K562 (cell line): ENCODE measurements at regions not wholly inside any gene's neighbourhood (a gene's known extent, or its start where the extent isn't known, plus 50 kb on each side); places are given as distances from the start of the nearest gene placed in this dataset.

Experiments used
- ATAC-seq: fragments of 200-7000 bp; cut with Tn5 transposase; 3 replicates; pipeline ENCODE4 v1.9.1; 2020; ENCODE audit warnings: moderate library complexity
- BruUV-seq: library from RNA; stranded (reverse); fragments of 400-500 nt; replicated peaks from 2 replicates; lab custom pipeline; 2021; lab: Mats Ljungman, UMichigan
- CTCF ChIA-PET: fragments of 300-600 bp; formaldehyde crosslinking; extraction: SDS; loops from one replicate; lab custom pipeline; 2021; ENCODE audit warnings: low intra/inter-chr PET ratio; lab: Yijun Ruan, JAX
- POLR2A ChIA-PET: fragments of 300-600, 350-650 bp; sonication (Branson Sonifier 250); formaldehyde crosslinking; extraction: SDS; loops from one replicate; lab custom pipeline; 2021; ENCODE audit warnings: antibody characterized with exemption, inconsistent platforms; lab: Yijun Ruan, JAX
- DNase-seq, 4 experiments: peaks; one replicate each; pipeline versions ENCODE4 v3.0.0 to v3.0.0-alpha.2; 2011 to 2018; ENCODE audit warnings: low spot score in 3 of 4, mixed read lengths in 3 of 4; ENCODE audit errors: extremely low read depth in 1 of 4
- FAIRE-seq: peaks from 2 replicates; lab custom pipeline; 2011; peaks lifted over from hg19 to GRCh38; lab: Jason Lieb, UNC
- H2AFZ ChIP-seq: 2 replicates; pipeline ENCODE4 v1.6.0; 2011; ENCODE audit warnings: low read depth, low read length, control low read depth, inconsistent platforms
- H3K27ac ChIP-seq: fragments of 200-600 bp; 3 replicates; pipeline ENCODE4 v1.8.0; 2011; ENCODE audit warnings: low read depth, mild to moderate bottlenecking, control low read depth, inconsistent platforms, low read length, moderate library complexity, mixed read lengths; ENCODE audit errors: extremely low read depth
- H3K27me3 ChIP-seq, 2 experiments: fragments of 300-600 bp in 1 of 2; 2 replicates in 1 of 2; 3 replicates in 1 of 2; pipeline versions ENCODE4 v1.6.0 to v1.8.0; 2011; ENCODE audit warnings: inconsistent platforms in 2 of 2, low read length in 2 of 2, mild to moderate bottlenecking in 1 of 2, mixed read lengths in 1 of 2, moderate library complexity in 1 of 2; ENCODE audit not compliant: control insufficient read depth in 2 of 2, insufficient read depth in 2 of 2
- H3K36me3 ChIP-seq: fragments of 300-600 bp; 3 replicates; pipeline ENCODE4 v1.8.0; 2011; ENCODE audit warnings: mild to moderate bottlenecking, low read length, inconsistent platforms; ENCODE audit not compliant: control insufficient read depth, insufficient read depth
- H3K4me1 ChIP-seq, 2 experiments: fragments of 200-600 bp in 1 of 2; replicated peaks in 1 of 2; 2 replicates in 1 of 2; 3 replicates in 1 of 2; pipeline versions ENCODE4 v1.5.1 to v1.8.0; 2011; ENCODE audit warnings: inconsistent platforms in 2 of 2, low read length in 2 of 2, mild to moderate bottlenecking in 1 of 2, mixed read lengths in 1 of 2, moderate library complexity in 1 of 2; ENCODE audit not compliant: control insufficient read depth in 2 of 2, insufficient read depth in 2 of 2
- H3K4me2 ChIP-seq: 2 replicates; pipeline ENCODE4 v1.6.1; 2011; ENCODE audit warnings: low read length, control low read depth, inconsistent platforms, mixed read lengths; ENCODE audit not compliant: insufficient read depth
- H3K4me3 ChIP-seq: fragments of 200-600 bp; sonication (generic), shearing (Covaris generic); 2 replicates; pipeline ENCODE4 v1.5.1; 2016; ENCODE audit warnings: control low read depth, inconsistent platforms
- H3K79me2 ChIP-seq: fragments of 200-600 bp; 3 replicates; pipeline ENCODE4 v1.8.0; 2011; ENCODE audit warnings: low read length, inconsistent platforms; ENCODE audit not compliant: control insufficient read depth, insufficient read depth
- H3K9ac ChIP-seq, 2 experiments: 2 replicates each; pipeline versions ENCODE4 v1.6.0 to v1.6.1; 2011; ENCODE audit warnings: low read depth in 2 of 2, low read length in 2 of 2, control low read depth in 1 of 2, inconsistent platforms in 1 of 2, mild to moderate bottlenecking in 1 of 2, mixed read lengths in 1 of 2; ENCODE audit not compliant: insufficient read depth in 1 of 2
- H3K9me1 ChIP-seq: one replicate; pipeline ENCODE4 v1.6.0; 2011; ENCODE audit warnings: inconsistent platforms, mild to moderate bottlenecking, low read length, moderate library complexity; ENCODE audit not compliant: control insufficient read depth, insufficient read depth
- H3K9me3 ChIP-seq: replicated peaks from 2 replicates; pipeline ENCODE4 v1.5.1; 2011; ENCODE audit warnings: low read depth, low read length, inconsistent platforms; ENCODE audit not compliant: control insufficient read depth, insufficient read depth
- H4K20me1 ChIP-seq: replicated peaks from 2 replicates; pipeline ENCODE4 v1.6.1; 2011; ENCODE audit warnings: low read length, inconsistent platforms, mixed read lengths; ENCODE audit not compliant: control insufficient read depth, insufficient read depth
- CHD1 ChIP-seq: fragments of 200-600 bp; sonication (generic); IDR thresholded peaks from one replicate; pipeline ENCODE4 v1.6.1; 2012; ENCODE audit warnings: mild to moderate bottlenecking, moderate library complexity, low read length, inconsistent platforms
- CHD2 ChIP-seq: IDR thresholded peaks from 2 replicates; pipeline ENCODE4 v1.6.1; 2011; ENCODE audit warnings: low read depth, low read length
- HDAC8 ChIP-seq: fragments of 450-650 bp; IDR thresholded peaks from 2 replicates; pipeline ENCODE4 v1.6.1; 2016; ENCODE audit warnings: mild to moderate bottlenecking, missing genetic modification characterization, moderate library complexity, missing compliant biosample characterization
- KDM4B ChIP-seq, 2 experiments: fragments of 450-650 bp in 1 of 2; sonication (generic) in 1 of 2; IDR thresholded peaks; 2 replicates each; pipeline ENCODE4 v1.6.1; 2016 to 2017; ENCODE audit warnings: borderline replicate concordance in 2 of 2, antibody characterized with exemption in 1 of 2, low read depth in 1 of 2, mild to moderate bottlenecking in 1 of 2
- NUFIP1 ChIP-seq: fragments of 450-650 bp; IDR thresholded peaks from 2 replicates; pipeline ENCODE4 v1.6.1; 2018; ENCODE audit not compliant: partially characterized antibody
- POLR3G ChIP-seq: IDR thresholded peaks from 2 replicates; pipeline ENCODE4 v1.6.1; 2011; ENCODE audit not compliant: insufficient read length, insufficient replicate concordance; ENCODE audit errors: extremely low read depth
- PYGO2 ChIP-seq: fragments of 450-650 bp; IDR thresholded peaks from 2 replicates; pipeline ENCODE4 v1.6.1; 2016; ENCODE audit warnings: mild to moderate bottlenecking, missing genetic modification characterization, moderate library complexity, missing compliant biosample characterization
- RBM39 ChIP-seq: fragments of 200-400 bp; formaldehyde crosslinking; optimal IDR thresholded peaks from 2 replicates; pipeline ENCODE3; 2018; ENCODE audit warnings: low read depth, low read length
- WHSC1 ChIP-seq: IDR thresholded peaks from one replicate; pipeline ENCODE4 v1.6.1; 2012; ENCODE audit warnings: low read length, control low read depth, inconsistent platforms
- ZBTB1 ChIP-seq: sonication (generic); formaldehyde crosslinking; IDR thresholded peaks from 2 replicates; pipeline ENCODE4 v1.8.1; 2023; ENCODE audit warnings: missing genetic modification reagents, low read depth, mild to moderate bottlenecking, borderline replicate concordance
- ZNF174 ChIP-seq: fragments of 250-450 bp; sonication (Bioruptor Pico); IDR thresholded peaks from 2 replicates; pipeline ENCODE4 v1.4.0; 2020; ENCODE audit warnings: mild to moderate bottlenecking
- ZNF253 ChIP-seq: fragments of 250-450 bp; sonication (Bioruptor Pico); conservative IDR thresholded peaks from 2 replicates; pipeline ENCODE4 v1.6.1; 2021; ENCODE audit warnings: mild to moderate bottlenecking
- WGBS: fragments of 100-300 bp; shearing (Covaris generic); methylation state at CpG from one replicate; pipeline ENCODE4 v1.1.6; 2016; ENCODE audit warnings: low coverage, mixed read lengths; ENCODE audit not compliant: insufficient coverage; ENCODE audit errors: missing lambda C conversion rate; 5-methylcytosine and 5-hydroxymethylcytosine counted together
- in situ Hi-C: fragments of 300-500 bp; cut with MboI; formaldehyde crosslinking; loops from 4 replicates; pipeline ENCODE4 v1.15.0; 2018; ENCODE audit warnings: inconsistent platforms, mixed read lengths
- intact Hi-C: fragments of 100-400 bp; cut with micrococcal nuclease; formaldehyde crosslinking; loops from 2 replicates; pipeline ENCODE4 v1.14.2; 2022
- TF ChIP-seq, protein P1 (sequence below): IDR thresholded peaks from 2 replicates; pipeline ENCODE4 v1.6.1; 2016; ENCODE audit warnings: missing genetic modification characterization, missing compliant biosample characterization
- TF ChIP-seq, protein P2 (sequence below): sonication (generic); formaldehyde crosslinking; IDR thresholded peaks from 2 replicates; pipeline ENCODE4 v1.8.0; 2022; ENCODE audit warnings: mild to moderate bottlenecking, missing genetic modification reagents
- TF ChIP-seq, protein P3 (sequence below): fragments of 450-650 bp; IDR thresholded peaks from 2 replicates; pipeline ENCODE4 v1.6.1; 2016

DNA sequence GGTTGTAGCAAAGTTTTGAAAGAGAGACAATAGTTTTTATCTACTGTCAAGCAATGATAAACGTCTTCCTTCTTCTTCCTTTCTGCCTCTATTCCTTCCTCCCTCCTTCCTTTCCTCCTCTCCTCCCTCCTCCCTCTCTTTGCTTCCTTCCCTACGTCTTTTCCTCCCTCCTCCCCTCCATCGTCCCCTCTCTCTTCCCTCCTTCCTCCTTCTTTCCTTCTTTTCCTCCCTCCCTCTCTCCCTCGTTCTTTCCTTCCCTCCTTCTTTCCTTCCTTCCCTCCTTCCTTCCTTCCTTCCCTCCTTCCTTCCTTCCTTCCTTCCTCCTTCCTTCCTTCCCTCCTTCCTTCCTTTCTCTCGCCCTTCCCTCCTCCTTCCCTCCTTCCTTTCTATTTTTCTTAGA, 82.8 kb upstream of the KCNA1 start:
- Histone ChIP-seq H3K4me1 (no peaks in the 10 kb centered on the region; a peak in 1 of 5 replicates), H3K27ac (no peak overlapping the region), H3K9ac (no peak overlapping the region), H3K4me3 (no peak overlapping the region), H3K9me1 (no peaks in the 10 kb centered on the region), H2AFZ (no peak overlapping the region), H3K4me2 (no peak overlapping the region), H3K79me2 (no peaks in the 10 kb centered on the region), H3K9me3 (no peaks in the 10 kb centered on the region), H3K36me3 (no peaks in the 10 kb centered on the region), H4K20me1 (no peaks in the 10 kb centered on the region; the same call in 1 of the 2 replicates), H3K27me3 (peaks cover 0 to 26% of the 10 kb centered on the region in 2 experiments; a peak in 2 of 5 replicates)
- ATAC-seq (no peak), FAIRE-seq (no peak), DNase-seq (no peak)
- intact Hi-C loops: no loop called here
- POLR2A ChIA-PET: no interaction called here
- CTCF ChIA-PET: no interaction called here
- no TSS peak for BruUV-seq
- WGBS: 0% methylated on average over 2 of the region's 5 CpGs
- no peak for TF ChIP-seq RBM39
- TF ChIP-seq, protein P1, sequence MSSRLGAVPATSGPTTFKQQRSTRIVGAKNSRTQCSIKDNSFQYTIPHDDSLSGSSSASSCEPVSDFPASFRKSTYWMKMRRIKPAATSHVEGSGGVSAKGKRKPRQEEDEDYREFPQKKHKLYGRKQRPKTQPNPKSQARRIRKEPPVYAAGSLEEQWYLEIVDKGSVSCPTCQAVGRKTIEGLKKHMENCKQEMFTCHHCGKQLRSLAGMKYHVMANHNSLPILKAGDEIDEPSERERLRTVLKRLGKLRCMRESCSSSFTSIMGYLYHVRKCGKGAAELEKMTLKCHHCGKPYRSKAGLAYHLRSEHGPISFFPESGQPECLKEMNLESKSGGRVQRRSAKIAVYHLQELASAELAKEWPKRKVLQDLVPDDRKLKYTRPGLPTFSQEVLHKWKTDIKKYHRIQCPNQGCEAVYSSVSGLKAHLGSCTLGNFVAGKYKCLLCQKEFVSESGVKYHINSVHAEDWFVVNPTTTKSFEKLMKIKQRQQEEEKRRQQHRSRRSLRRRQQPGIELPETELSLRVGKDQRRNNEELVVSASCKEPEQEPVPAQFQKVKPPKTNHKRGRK (tag): peak; percentile 85
- in situ Hi-C loops: no loop called here

DNA sequence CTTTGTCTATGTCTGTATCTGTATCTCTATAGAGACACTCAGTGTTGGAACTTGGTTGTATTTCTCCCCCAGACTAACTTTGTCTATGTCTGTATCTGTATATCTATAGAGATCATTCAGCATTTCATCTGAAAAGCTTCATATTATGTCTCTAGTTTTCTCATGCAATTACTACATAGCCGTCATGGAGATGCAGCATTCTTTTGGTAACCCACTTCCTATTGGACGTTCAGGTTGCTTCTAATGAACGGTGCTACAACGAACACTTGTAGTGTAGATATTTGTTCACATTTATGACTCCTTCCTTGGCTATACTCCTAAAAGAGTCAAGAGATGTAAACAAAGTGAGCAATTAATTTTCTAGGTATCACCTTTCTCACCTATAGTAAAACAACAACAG, 81.5 kb upstream of the KCNA1 start:
- intact Hi-C loops (no loop called here), in situ Hi-C loops (no loop called here)
- Histone ChIP-seq H3K9ac (no peak overlapping the region), H3K9me1 (no peaks in the 10 kb centered on the region), H3K9me3 (no peaks in the 10 kb centered on the region), H3K79me2 (no peaks in the 10 kb centered on the region), H3K27me3 (peaks cover 0 to 18% of the 10 kb centered on the region in 2 experiments; a peak in 2 of 5 replicates), H4K20me1 (no peaks in the 10 kb centered on the region; the same call in 1 of the 2 replicates), H3K36me3 (no peaks in the 10 kb centered on the region), H3K4me1 (no peaks in the 10 kb centered on the region; a peak in 1 of 5 replicates), H3K4me2 (no peak overlapping the region), H3K4me3 (no peak overlapping the region), H3K27ac (no peak overlapping the region), H2AFZ (no peak overlapping the region)
- BruUV-seq: no TSS peak
- ChIA-PET POLR2A (no interaction called here), CTCF (no interaction called here)
- FAIRE-seq: no peak
- DNase-seq: no peak
- no peak for ATAC-seq
- 1% methylated on average over 4 of the region's 4 CpGs for WGBS
- TF ChIP-seq, protein P2, sequence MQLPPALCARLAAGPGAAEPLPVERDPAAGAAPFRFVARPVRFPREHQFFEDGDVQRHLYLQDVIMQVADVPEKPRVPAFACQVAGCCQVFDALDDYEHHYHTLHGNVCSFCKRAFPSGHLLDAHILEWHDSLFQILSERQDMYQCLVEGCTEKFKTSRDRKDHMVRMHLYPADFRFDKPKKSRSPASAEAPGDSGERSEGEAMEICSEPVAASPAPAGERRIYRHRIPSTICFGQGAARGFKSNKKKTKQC (CRISPR knock-in tag): no peak
- TF ChIP-seq PYGO2 (tag) (no peak), KDM4B (IDR thresholded peaks at IDR 0.05; ENCODE audit: borderline replicate concordance in 2 of 2, low read depth in 1 of 2) (no peak), NUFIP1 (no peak), CHD1 (no peak), WHSC1 (no peak), CHD2 (no peak), ZNF253 (CRISPR knock-in tag) (no peak), HDAC8 (tag) (no peak), ZNF174 (no peak), POLR3G (no peak), ZBTB1 (CRISPR knock-in tag) (no peak)
- TF ChIP-seq, protein P3, sequence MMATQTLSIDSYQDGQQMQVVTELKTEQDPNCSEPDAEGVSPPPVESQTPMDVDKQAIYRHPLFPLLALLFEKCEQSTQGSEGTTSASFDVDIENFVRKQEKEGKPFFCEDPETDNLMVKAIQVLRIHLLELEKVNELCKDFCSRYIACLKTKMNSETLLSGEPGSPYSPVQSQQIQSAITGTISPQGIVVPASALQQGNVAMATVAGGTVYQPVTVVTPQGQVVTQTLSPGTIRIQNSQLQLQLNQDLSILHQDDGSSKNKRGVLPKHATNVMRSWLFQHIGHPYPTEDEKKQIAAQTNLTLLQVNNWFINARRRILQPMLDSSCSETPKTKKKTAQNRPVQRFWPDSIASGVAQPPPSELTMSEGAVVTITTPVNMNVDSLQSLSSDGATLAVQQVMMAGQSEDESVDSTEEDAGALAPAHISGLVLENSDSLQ: no peak
